CD4-positive, alpha-beta T cell treated with Interleukin-12 subunit alpha and Interleukin-12 subunit beta, for 1 hour (primary cell): ENCODE measurements at regions not wholly inside any gene's neighbourhood (a gene's known extent, or its start where the extent isn't known, plus 50 kb on each side); places are given as distances from the start of the nearest gene placed in this dataset.

ENCODE experiments used
- DNase-seq: peaks from one replicate; pipeline ENCODE4 v3.0.0-alpha.2; 2020

- DNase-seq: no peak
Measured at GRCh38 chr2:134133622-134134312, 120.1 kb upstream of the MGAT5 start.

- DNase-seq: no peak
Measured at GRCh38 chr2:134134313-134134706, 119.6 kb upstream of the MGAT5 start.

- no peak for DNase-seq
Measured at GRCh38 chr2:134134827-134135226, 119.0 kb upstream of the MGAT5 start.

- DNase-seq: no peak
Measured at GRCh38 chr2:134135793-134136192, 118.1 kb upstream of the MGAT5 start.

GRCh38 chr2:134136731-134137130 is 117.1 kb upstream of the MGAT5 start:
- no peak for DNase-seq

GRCh38 chr2:134137182-134137611 is 116.7 kb upstream of the MGAT5 start:
- DNase-seq: no peak

- DNase-seq: no peak
Measured at GRCh38 chr2:134138115-134138514, 115.8 kb upstream of the MGAT5 start.

- DNase-seq: no peak
Measured at GRCh38 chr2:134139611-134140010, 114.3 kb upstream of the MGAT5 start.

GRCh38 chr2:134140251-134140661 is 113.6 kb upstream of the MGAT5 start:
- no peak for DNase-seq

- no peak for DNase-seq
Measured at GRCh38 chr2:134141598-134142340, 112.1 kb upstream of the MGAT5 start.

GRCh38 chr2:134142341-134142738 is 111.5 kb upstream of the MGAT5 start:
- DNase-seq: no peak

- DNase-seq: no peak
Measured at GRCh38 chr2:134142903-134143302, 111.0 kb upstream of the MGAT5 start.

GRCh38 chr2:134143568-134143967 is 110.3 kb upstream of the MGAT5 start:
- DNase-seq: no peak

GRCh38 chr2:134144081-134144596 is 109.7 kb upstream of the MGAT5 start:
- no peak for DNase-seq

- no peak for DNase-seq
Measured at GRCh38 chr2:134144651-134145050, 109.2 kb upstream of the MGAT5 start.

GRCh38 chr2:134145519-134145918 is 108.4 kb upstream of the MGAT5 start:
- DNase-seq: no peak

GRCh38 chr2:134146161-134146560 is 107.7 kb upstream of the MGAT5 start:
- DNase-seq: no peak

GRCh38 chr2:134146620-134147019 is 107.3 kb upstream of the MGAT5 start:
- no peak for DNase-seq

GRCh38 chr2:134148172-134148571 is 105.7 kb upstream of the MGAT5 start:
- no peak for DNase-seq

GRCh38 chr2:134148843-134149472 is 104.9 kb upstream of the MGAT5 start:
- no peak for DNase-seq

GRCh38 chr2:134149904-134150303 is 104.0 kb upstream of the MGAT5 start:
- no peak for DNase-seq

- no peak for DNase-seq
Measured at GRCh38 chr2:134150760-134151159, 103.1 kb upstream of the MGAT5 start.

- DNase-seq: no peak
Measured at GRCh38 chr2:134152045-134153010, 101.5 kb upstream of the MGAT5 start.
